Endothelial cell of umbilical vein (primary cell): ENCODE measurements at regions not wholly inside any gene's neighbourhood (a gene's known extent, or its start where the extent isn't known, plus 50 kb on each side); places are given as distances from the start of the nearest gene placed in this dataset.

Experiments used
- BruUV-seq: library from RNA; stranded (reverse); fragments of 400-500 nt; replicated peaks from 2 replicates; lab custom pipeline; 2021; lab: Mats Ljungman, UMichigan
- CTCF ChIA-PET: fragments of 300-600, 350-600 bp; sonication (Branson Sonifier 250); formaldehyde crosslinking; loops from one replicate; lab custom pipeline; 2021; ENCODE audit warnings: antibody characterized with exemption, inconsistent platforms; lab: Charles Lee
- POLR2A ChIA-PET: fragments of 300-600, 350-600 bp; sonication (Branson Sonifier 250); formaldehyde crosslinking; loops from one replicate; lab custom pipeline; 2021; ENCODE audit warnings: antibody characterized with exemption, inconsistent platforms; lab: Charles Lee
- DNase-seq: peaks from one replicate; pipeline ENCODE4 v3.0.0-alpha.2; 2011; ENCODE audit warnings: low read depth, low spot score
- FAIRE-seq: peaks from 2 replicates; lab custom pipeline; 2011; peaks lifted over from hg19 to GRCh38; lab: Jason Lieb, UNC
- H2AFZ ChIP-seq: 2 replicates; pipeline ENCODE4 v1.6.0; 2012; ENCODE audit warnings: low read depth, low read length, control low read depth, inconsistent platforms
- H3K27ac ChIP-seq: 2 replicates; pipeline ENCODE4 v1.5.1; 2011; ENCODE audit warnings: low read depth, mild to moderate bottlenecking, control low read depth, low read length, moderate library complexity; ENCODE audit not compliant: insufficient read depth
- H3K27me3 ChIP-seq, 2 experiments: 2 replicates each; pipeline versions ENCODE4 v1.6.0 to v1.6.1; 2011; ENCODE audit warnings: low read length in 2 of 2, mixed read lengths in 1 of 2; ENCODE audit not compliant: control insufficient read depth in 2 of 2, insufficient read depth in 2 of 2
- H3K36me3 ChIP-seq, 2 experiments: 2 replicates in 1 of 2; 3 replicates in 1 of 2; pipeline ENCODE4 v1.5.1; 2011; ENCODE audit warnings: low read length in 2 of 2, mild to moderate bottlenecking in 1 of 2, moderate library complexity in 1 of 2; ENCODE audit not compliant: control insufficient read depth in 2 of 2, insufficient read depth in 2 of 2; ENCODE audit errors: extremely low read depth in 1 of 2
- H3K4me1 ChIP-seq: 3 replicates; pipeline ENCODE4 v1.5.1; 2011; ENCODE audit warnings: mild to moderate bottlenecking, low read length; ENCODE audit not compliant: control insufficient read depth, insufficient read depth; ENCODE audit errors: extremely low read depth
- H3K4me2 ChIP-seq: 2 replicates; pipeline ENCODE4 v1.6.1; 2011; ENCODE audit warnings: low read length, control low read depth, mixed read lengths; ENCODE audit not compliant: insufficient read depth
- H3K4me3 ChIP-seq, 3 experiments: fragments of 200-600 bp in 1 of 3; sonication (generic), shearing (Covaris generic) in 1 of 3; replicated peaks in 1 of 3; 2 replicates each; pipeline ENCODE4 v1.5.1; 2011 to 2016; ENCODE audit warnings: control low read depth in 3 of 3, low read length in 3 of 3, mild to moderate bottlenecking in 2 of 3, inconsistent platforms in 1 of 3, low read depth in 1 of 3, moderate library complexity in 1 of 3; ENCODE audit not compliant: insufficient read depth in 1 of 3
- H3K79me2 ChIP-seq: 2 replicates; pipeline ENCODE4 v1.6.0; 2012; ENCODE audit warnings: low read length, inconsistent platforms; ENCODE audit not compliant: control insufficient read depth, insufficient read depth
- H3K9ac ChIP-seq: replicated peaks from 2 replicates; pipeline ENCODE3; 2011; ENCODE audit warnings: low read length, control low read depth; ENCODE audit not compliant: insufficient read depth; ENCODE audit errors: extremely low read depth
- H3K9me1 ChIP-seq: replicated peaks from 3 replicates; pipeline ENCODE4 v1.6.0; 2011; ENCODE audit warnings: mild to moderate bottlenecking, low read length; ENCODE audit not compliant: control insufficient read depth, insufficient read depth; ENCODE audit errors: extremely low read depth
- H3K9me3 ChIP-seq: replicated peaks from 2 replicates; pipeline ENCODE4 v1.5.1; 2012; ENCODE audit warnings: low read length, inconsistent platforms; ENCODE audit not compliant: control insufficient read depth, insufficient read depth
- H4K20me1 ChIP-seq: replicated peaks from 2 replicates; pipeline ENCODE3; 2011; ENCODE audit warnings: mild to moderate bottlenecking, low read length; ENCODE audit not compliant: control insufficient read depth, insufficient read depth; ENCODE audit errors: extremely low read depth
- EZH2 ChIP-seq: IDR thresholded peaks from 2 replicates; pipeline ENCODE4 v1.6.1; 2012; ENCODE audit warnings: borderline replicate concordance, low read depth, mild to moderate bottlenecking, moderate library complexity, low read length, inconsistent platforms; ENCODE audit not compliant: severe bottlenecking
- FOS ChIP-seq: IDR thresholded peaks from 2 replicates; pipeline ENCODE4 v1.6.1; 2011; ENCODE audit warnings: mild to moderate bottlenecking, low read length, moderate library complexity, borderline replicate concordance; ENCODE audit not compliant: insufficient read depth
- GATA2 ChIP-seq: IDR thresholded peaks from 2 replicates; pipeline ENCODE4 v1.7.0; 2011; ENCODE audit warnings: low read depth, mild to moderate bottlenecking, moderate library complexity, mixed read lengths, low read length; ENCODE audit not compliant: insufficient read length, insufficient read depth
- JUN ChIP-seq: IDR thresholded peaks from 2 replicates; pipeline ENCODE4 v1.6.1; 2011; ENCODE audit warnings: borderline replicate concordance, low read depth; ENCODE audit not compliant: insufficient read length, insufficient read depth
- MYC ChIP-seq: IDR thresholded peaks from one replicate; pipeline ENCODE4 v1.6.1; 2011; ENCODE audit warnings: mild to moderate bottlenecking, low read depth, low read length
- POLR2A ChIP-seq: IDR thresholded peaks from 2 replicates; pipeline ENCODE4 v1.6.1; 2012; ENCODE audit warnings: low read depth, mild to moderate bottlenecking, control low read depth, low read length
- POLR2AphosphoS5 ChIP-seq: IDR thresholded peaks from 2 replicates; pipeline ENCODE4 v1.6.1; 2012; ENCODE audit warnings: low read depth, mild to moderate bottlenecking, control low read depth, low read length, moderate library complexity; ENCODE audit not compliant: insufficient read depth
- dilution Hi-C: fragments of 300-500 bp; cut with MboI; formaldehyde crosslinking; loops from one replicate; pipeline ENCODE4 v1.15.0; 2019; ENCODE audit warnings: low sequenced_read_pairs; ENCODE audit not compliant: extremely low pct_ligation_motif_present
- intact Hi-C: fragments of 100-400 bp; cut with micrococcal nuclease; formaldehyde crosslinking; loops from one replicate; pipeline ENCODE4 v1.10.0; 2022
- TF ChIP-seq, protein P1 (sequence below), 2 donors: IDR thresholded peaks; 1 replicate in 1 of 2; 2 replicates in 1 of 2; pipeline ENCODE4 v1.5.1; 2011; ENCODE audit warnings: low read length in 2 of 2, mild to moderate bottlenecking in 2 of 2, moderate library complexity in 2 of 2, control low read depth in 1 of 2, inconsistent platforms in 1 of 2, low read depth in 1 of 2; ENCODE audit not compliant: insufficient read depth in 1 of 2; ENCODE audit errors: extremely low read depth in 1 of 2
- TF ChIP-seq, protein P2 (sequence below): IDR thresholded peaks from 2 replicates; pipeline ENCODE4 v1.6.1; 2011; ENCODE audit not compliant: insufficient read depth, insufficient read length

DNA sequence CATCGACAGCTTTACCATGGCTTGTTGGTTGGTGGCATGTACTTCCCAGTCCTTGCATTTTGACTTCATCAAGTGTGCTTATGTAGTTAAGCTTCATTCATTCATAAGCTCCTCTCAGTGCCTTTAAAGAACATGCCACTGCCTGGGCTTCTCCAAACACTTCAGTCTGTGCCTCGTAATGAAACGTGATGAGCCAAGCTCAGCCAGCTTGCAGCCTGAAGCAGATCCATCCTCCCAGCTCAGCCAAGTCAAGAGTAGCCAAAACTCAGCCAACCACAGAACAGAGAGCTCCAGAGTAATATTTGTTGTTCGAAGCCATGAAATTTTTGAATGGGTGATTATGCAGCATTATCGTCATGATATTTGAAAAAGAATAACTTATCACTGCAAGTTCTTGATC is 989.7 kb downstream of the EFNB2 start:
- intact Hi-C loops (no loop called here), dilution Hi-C loops (no loop called here)
- BruUV-seq, result no TSS peak
- Histone ChIP-seq H3K27me3 (no peaks in the 10 kb centered on the region), H3K79me2 (no peaks in the 10 kb centered on the region), H2AFZ (no peak overlapping the region), H3K36me3 (no peaks in the 10 kb centered on the region), H3K9ac (no peak overlapping the region), H3K4me1 (no peaks in the 10 kb centered on the region), H3K4me2 (no peak overlapping the region), H3K9me1 (no peaks in the 10 kb centered on the region), H3K9me3 (no peaks in the 10 kb centered on the region), H3K27ac (no peak overlapping the region), H4K20me1 (no peaks in the 10 kb centered on the region), H3K4me3 (no peak overlapping the region)
- TF ChIP-seq POLR2AphosphoS5, result no peak
- no peak for TF ChIP-seq POLR2A
- no peak for TF ChIP-seq FOS
- TF ChIP-seq EZH2, result no peak
- TF ChIP-seq, protein P1, sequence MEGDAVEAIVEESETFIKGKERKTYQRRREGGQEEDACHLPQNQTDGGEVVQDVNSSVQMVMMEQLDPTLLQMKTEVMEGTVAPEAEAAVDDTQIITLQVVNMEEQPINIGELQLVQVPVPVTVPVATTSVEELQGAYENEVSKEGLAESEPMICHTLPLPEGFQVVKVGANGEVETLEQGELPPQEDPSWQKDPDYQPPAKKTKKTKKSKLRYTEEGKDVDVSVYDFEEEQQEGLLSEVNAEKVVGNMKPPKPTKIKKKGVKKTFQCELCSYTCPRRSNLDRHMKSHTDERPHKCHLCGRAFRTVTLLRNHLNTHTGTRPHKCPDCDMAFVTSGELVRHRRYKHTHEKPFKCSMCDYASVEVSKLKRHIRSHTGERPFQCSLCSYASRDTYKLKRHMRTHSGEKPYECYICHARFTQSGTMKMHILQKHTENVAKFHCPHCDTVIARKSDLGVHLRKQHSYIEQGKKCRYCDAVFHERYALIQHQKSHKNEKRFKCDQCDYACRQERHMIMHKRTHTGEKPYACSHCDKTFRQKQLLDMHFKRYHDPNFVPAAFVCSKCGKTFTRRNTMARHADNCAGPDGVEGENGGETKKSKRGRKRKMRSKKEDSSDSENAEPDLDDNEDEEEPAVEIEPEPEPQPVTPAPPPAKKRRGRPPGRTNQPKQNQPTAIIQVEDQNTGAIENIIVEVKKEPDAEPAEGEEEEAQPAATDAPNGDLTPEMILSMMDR (IDR thresholded peaks at IDR 0.05; ENCODE audit: extremely low read depth in 1 of 2, insufficient read depth in 1 of 2, low read depth in 1 of 2, low read length in 2 of 2), result no peak
- TF ChIP-seq, protein P2, sequence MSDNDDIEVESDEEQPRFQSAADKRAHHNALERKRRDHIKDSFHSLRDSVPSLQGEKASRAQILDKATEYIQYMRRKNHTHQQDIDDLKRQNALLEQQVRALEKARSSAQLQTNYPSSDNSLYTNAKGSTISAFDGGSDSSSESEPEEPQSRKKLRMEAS, result no peak
- TF ChIP-seq GATA2, result no peak
- no peak for TF ChIP-seq MYC
- no peak for TF ChIP-seq JUN
- no peak for DNase-seq
- CTCF ChIA-PET, result interaction anchor here (0.8 to 2.0 kb wide), 2 partner anchors 15 to 772 kb away, joined by 3 to 5 read pairs; no protein-coding TSS in a partner anchor
- no peak for FAIRE-seq
- POLR2A ChIA-PET, result no interaction called here
